PC-3 (cell line): ENCODE measurements at regions not wholly inside any gene's neighbourhood (a gene's known extent, or its start where the extent isn't known, plus 50 kb on each side); places are given as distances from the start of the nearest gene placed in this dataset.
"Not testable (repeated sequence)": the region's sequence is repeated elsewhere in the genome, so short reads cannot be mapped to it uniquely, and the experiment has no call there.

ENCODE experiments used
- ATAC-seq: fragments of 200-7000 bp; cut with Tn5 transposase; 2 replicates; pipeline ENCODE4 v1.9.1; 2020; ENCODE audit warnings: mild to moderate bottlenecking, moderate library complexity
- BruUV-seq: library from RNA; stranded (reverse); fragments of 400-500 nt; replicated peaks from 2 replicates; lab custom pipeline; 2021; lab: Mats Ljungman, UMichigan
- CTCF ChIA-PET: fragments of 300-600 bp; sonication (Branson Sonifier 250); formaldehyde crosslinking; loops from one replicate; lab custom pipeline; 2022; ENCODE audit warnings: antibody characterized with exemption; lab: Charles Lee
- POLR2A ChIA-PET: fragments of 300-600 bp; sonication (Branson Sonifier 250); formaldehyde crosslinking; loops from one replicate; lab custom pipeline; 2022; ENCODE audit warnings: antibody characterized with exemption; ENCODE audit not compliant: unreplicated experiment; lab: Charles Lee
- DNase-seq: peaks from one replicate; pipeline ENCODE4 v3.0.0-alpha.2; 2015
- H2AFZ ChIP-seq: fragments of 300-600 bp; sonication (generic); 2 replicates; pipeline ENCODE4 v1.6.0; 2016; ENCODE audit warnings: antibody characterized with exemption, low read length
- H3F3A ChIP-seq: fragments of 300-600 bp; sonication (generic); one replicate; pipeline ENCODE4 v1.6.0; 2017; ENCODE audit warnings: antibody characterized with exemption, low read length, control low read depth, mild to moderate bottlenecking; ENCODE audit not compliant: unreplicated experiment
- H3K27ac ChIP-seq: fragments of 300-600 bp; sonication (generic); 2 replicates; pipeline ENCODE4 v1.5.1; 2016; ENCODE audit warnings: mild to moderate bottlenecking, low read length
- H3K27me3 ChIP-seq: fragments of 300-600 bp; sonication (generic); 2 replicates; pipeline ENCODE4 v1.6.1; 2016; ENCODE audit warnings: low read length, mixed read lengths
- H3K36me3 ChIP-seq: fragments of 300-600 bp; sonication (generic); 2 replicates; pipeline ENCODE4 v1.6.1; 2016; ENCODE audit warnings: low read depth, mixed run types, low read length, mixed read lengths
- H3K4me1 ChIP-seq: fragments of 300-600 bp; sonication (generic); 2 replicates; pipeline ENCODE4 v1.5.1; 2016; ENCODE audit warnings: low read length; ENCODE audit not compliant: insufficient read depth
- H3K4me2 ChIP-seq: fragments of 300-600 bp; sonication (generic); 2 replicates; pipeline ENCODE4 v1.6.0; 2016; ENCODE audit warnings: low read length
- H3K4me3 ChIP-seq: fragments of 300-600 bp; sonication (generic); 2 replicates; pipeline ENCODE4 v1.5.1; 2016; ENCODE audit warnings: mild to moderate bottlenecking, low read length, mixed read lengths
- H3K79me2 ChIP-seq: fragments of 300-600 bp; sonication (generic); 2 replicates; pipeline ENCODE4 v1.6.1; 2017; ENCODE audit warnings: low read length, mixed read lengths
- H3K9ac ChIP-seq: fragments of 300-600 bp; sonication (generic); 2 replicates; pipeline ENCODE4 v1.6.0; 2016; ENCODE audit warnings: mild to moderate bottlenecking, low read length
- H3K9me2 ChIP-seq: fragments of 300-600 bp; sonication (generic); replicated peaks from 2 replicates; pipeline ENCODE4 v1.6.1; 2016; ENCODE audit warnings: mixed run types, low read length, mixed read lengths
- H3K9me3 ChIP-seq: fragments of 300-600 bp; sonication (generic); 2 replicates; pipeline ENCODE4 v1.6.1; 2016; ENCODE audit warnings: low read length, mixed read lengths
- H4K20me1 ChIP-seq: fragments of 300-600 bp; sonication (generic); 2 replicates; pipeline ENCODE4 v1.6.1; 2016; ENCODE audit warnings: low read length, mixed read lengths
- EZH2 ChIP-seq: fragments of 300-600 bp; sonication (generic); IDR thresholded peaks from one replicate; pipeline ENCODE4 v1.6.1; 2017; ENCODE audit warnings: antibody characterized with exemption, mild to moderate bottlenecking, low read length; ENCODE audit not compliant: unreplicated experiment
- EZH2phosphoT487 ChIP-seq: fragments of 300-600 bp; sonication (generic); IDR thresholded peaks from 2 replicates; pipeline ENCODE4 v1.6.1; 2018; ENCODE audit warnings: mild to moderate bottlenecking, antibody characterized with exemption, low read length, borderline replicate concordance
- intact Hi-C: fragments of 100-400 bp; cut with micrococcal nuclease; formaldehyde crosslinking; loops from 2 replicates; pipeline ENCODE4 v1.9.0; 2023
- TF ChIP-seq, protein P1 (sequence below): fragments of 300-600 bp; sonication (generic); conservative IDR thresholded peaks from 2 replicates; pipeline ENCODE4 v1.5.1; 2017; ENCODE audit warnings: antibody characterized with exemption, low read depth, mild to moderate bottlenecking, low read length

GRCh38 chr13:50228527-50228926, 213.3 kb downstream of the KCNRG start:
- no peaks in the 10 kb centered on the region for H3K9me2 ChIP-seq
- no peak for DNase-seq
- ChIA-PET POLR2A (no interaction called here), CTCF (no interaction called here)
- H2AFZ ChIP-seq, result no peak overlapping the region
- H4K20me1 ChIP-seq, result no peaks in the 10 kb centered on the region
- TF ChIP-seq EZH2phosphoT487 (no peak), EZH2 (no peak)
- TF ChIP-seq, protein P1, sequence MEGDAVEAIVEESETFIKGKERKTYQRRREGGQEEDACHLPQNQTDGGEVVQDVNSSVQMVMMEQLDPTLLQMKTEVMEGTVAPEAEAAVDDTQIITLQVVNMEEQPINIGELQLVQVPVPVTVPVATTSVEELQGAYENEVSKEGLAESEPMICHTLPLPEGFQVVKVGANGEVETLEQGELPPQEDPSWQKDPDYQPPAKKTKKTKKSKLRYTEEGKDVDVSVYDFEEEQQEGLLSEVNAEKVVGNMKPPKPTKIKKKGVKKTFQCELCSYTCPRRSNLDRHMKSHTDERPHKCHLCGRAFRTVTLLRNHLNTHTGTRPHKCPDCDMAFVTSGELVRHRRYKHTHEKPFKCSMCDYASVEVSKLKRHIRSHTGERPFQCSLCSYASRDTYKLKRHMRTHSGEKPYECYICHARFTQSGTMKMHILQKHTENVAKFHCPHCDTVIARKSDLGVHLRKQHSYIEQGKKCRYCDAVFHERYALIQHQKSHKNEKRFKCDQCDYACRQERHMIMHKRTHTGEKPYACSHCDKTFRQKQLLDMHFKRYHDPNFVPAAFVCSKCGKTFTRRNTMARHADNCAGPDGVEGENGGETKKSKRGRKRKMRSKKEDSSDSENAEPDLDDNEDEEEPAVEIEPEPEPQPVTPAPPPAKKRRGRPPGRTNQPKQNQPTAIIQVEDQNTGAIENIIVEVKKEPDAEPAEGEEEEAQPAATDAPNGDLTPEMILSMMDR, result no peak
- H3F3A ChIP-seq, result no peaks in the 10 kb centered on the region
- no peak for ATAC-seq
- H3K4me1 ChIP-seq, result peaks cover 15% of the 10 kb centered on the region
- no peak overlapping the region for H3K4me3 ChIP-seq
- no peaks in the 10 kb centered on the region for H3K79me2 ChIP-seq
- H3K9ac ChIP-seq, result no peak overlapping the region
- H3K27me3 ChIP-seq, result no peaks in the 10 kb centered on the region
- no peak overlapping the region for H3K4me2 ChIP-seq
- H3K9me3 ChIP-seq, result no peaks in the 10 kb centered on the region
- BruUV-seq, result no TSS peak
- no peaks in the 10 kb centered on the region for H3K36me3 ChIP-seq
- intact Hi-C loops, result no loop called here
- no peak overlapping the region for H3K27ac ChIP-seq

GRCh38 chr13:50229960-50230661, 214.9 kb downstream of the KCNRG start:
- intact Hi-C loops, result no loop called here

DNA sequence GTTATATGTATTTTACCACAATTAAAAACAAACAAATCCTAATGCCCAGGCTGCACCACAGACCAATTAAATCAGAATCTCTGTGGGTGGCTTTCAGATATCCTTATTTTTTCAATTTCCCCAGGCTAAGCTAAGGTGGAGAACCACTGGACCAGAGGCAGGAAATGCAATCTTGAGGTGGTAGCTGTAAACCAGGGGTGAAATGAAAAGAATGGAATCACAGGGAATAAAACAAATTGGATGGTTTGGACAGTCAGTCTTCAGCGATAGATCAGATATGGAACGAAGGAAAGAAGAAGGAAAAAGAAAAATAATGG, 215.4 kb downstream of the KCNRG start:
- Histone ChIP-seq H4K20me1 (no peaks in the 10 kb centered on the region), H3K4me2 (no peak overlapping the region), H2AFZ (no peak overlapping the region), H3K27ac (no peak overlapping the region), H3K4me1 (no peaks in the 10 kb centered on the region), H3K79me2 (no peaks in the 10 kb centered on the region), H3K4me3 (no peak overlapping the region), H3K36me3 (no peaks in the 10 kb centered on the region), H3K9me3 (no peaks in the 10 kb centered on the region), H3K9ac (no peak overlapping the region), H3K27me3 (no peaks in the 10 kb centered on the region), H3F3A (no peaks in the 10 kb centered on the region), H3K9me2 (no peaks in the 10 kb centered on the region)
- ChIA-PET POLR2A (no interaction called here), CTCF (no interaction called here)
- BruUV-seq, result no TSS peak
- no peak for ATAC-seq
- no peak for DNase-seq
- no peak for TF ChIP-seq EZH2phosphoT487
- TF ChIP-seq, protein P1, result no peak
- TF ChIP-seq EZH2, result no peak
- intact Hi-C loops, result no loop called here

More at GRCh38 chr13:50229960-50230661, 214.9 kb downstream of the KCNRG start:
- no peak overlapping the region for H3K4me3 ChIP-seq
- ATAC-seq (no peak), DNase-seq (no peak)
- no peak overlapping the region for H2AFZ ChIP-seq
- peaks cover under 1% of the 10 kb centered on the region; the same call in 1 of the 2 replicates for H3K4me1 ChIP-seq
- CTCF ChIA-PET, result no interaction called here
- no peaks in the 10 kb centered on the region for H3K9me3 ChIP-seq
- H3K79me2 ChIP-seq, result no peaks in the 10 kb centered on the region
- no peaks in the 10 kb centered on the region for H3F3A ChIP-seq
- no peaks in the 10 kb centered on the region for H3K36me3 ChIP-seq
- no peak overlapping the region for H3K27ac ChIP-seq
- no peaks in the 10 kb centered on the region for H3K9me2 ChIP-seq
- no peak overlapping the region for H3K9ac ChIP-seq
- H3K4me2 ChIP-seq, result no peak overlapping the region
- TF ChIP-seq, protein P1, result no peak
- no peaks in the 10 kb centered on the region for H4K20me1 ChIP-seq
- POLR2A ChIA-PET, result no interaction called here
- no peaks in the 10 kb centered on the region for H3K27me3 ChIP-seq
- BruUV-seq, result no TSS peak

- H3K9me2 ChIP-seq, BruUV-seq, H3F3A ChIP-seq, DNase-seq, POLR2A ChIA-PET, H3K27me3 ChIP-seq, intact Hi-C loops, H3K9ac ChIP-seq, H2AFZ ChIP-seq, H3K79me2 ChIP-seq, H3K4me1 ChIP-seq, H3K4me2 ChIP-seq, CTCF ChIA-PET, H3K36me3 ChIP-seq, H4K20me1 ChIP-seq, H3K9me3 ChIP-seq, H3K27ac ChIP-seq, H3K4me3 ChIP-seq, ATAC-seq: not testable (repeated sequence)
Measured at GRCh38 chr13:50233574-50233973, 218.3 kb downstream of the KCNRG start.
